Lung (tissue), 11 donors: ENCODE measurements at regions not wholly inside any gene's neighbourhood (a gene's known extent, or its start where the extent isn't known, plus 50 kb on each side); places are given as distances from the start of the nearest gene placed in this dataset.

Experiments
- ATAC-seq: fragments of 200-7000 bp; cut with Tn5 transposase; one replicate; pipeline ENCODE4 v1.9.1; 2020; ENCODE audit warnings: moderate number of reproducible peaks; ENCODE audit not compliant: insufficient read depth, low FRiP score
- DNase-seq, 3 donors: peaks; one replicate each; pipeline ENCODE4 v3.0.0-alpha.2; 2013 to 2017
- H3K27ac ChIP-seq, 2 donors: one replicate each; pipeline ENCODE4 v1.5.1; 2013; ENCODE audit warnings: mild to moderate bottlenecking in 2 of 2, moderate library complexity in 2 of 2, control low read depth in 1 of 2, inconsistent platforms in 1 of 2, low read depth in 1 of 2, low read length in 1 of 2
- H3K27me3 ChIP-seq, 3 donors: one replicate each; pipeline ENCODE4 v1.5.1; 2013; ENCODE audit warnings: low read length in 2 of 3; ENCODE audit not compliant: control insufficient read depth in 3 of 3, insufficient read depth in 3 of 3
- H3K36me3 ChIP-seq, 4 donors: one replicate each; pipeline ENCODE4 v1.5.1; 2013; ENCODE audit warnings: low read length in 4 of 4, mild to moderate bottlenecking in 1 of 4, moderate library complexity in 1 of 4; ENCODE audit not compliant: control insufficient read depth in 4 of 4, insufficient read depth in 4 of 4
- H3K4me1 ChIP-seq, 5 donors: one replicate each; pipeline ENCODE4 v1.5.1; 2013; ENCODE audit warnings: low read length in 5 of 5, mild to moderate bottlenecking in 2 of 5, moderate library complexity in 1 of 5; ENCODE audit not compliant: control insufficient read depth in 5 of 5, insufficient read depth in 5 of 5
- H3K4me3 ChIP-seq: one replicate; pipeline ENCODE4 v1.5.1; 2013; ENCODE audit warnings: mild to moderate bottlenecking, control low read depth, moderate library complexity
- H3K9ac ChIP-seq, 2 donors: one replicate each; pipeline ENCODE4 v1.5.1; 2013; ENCODE audit warnings: low read length in 2 of 2, control low read depth in 1 of 2; ENCODE audit not compliant: insufficient read depth in 1 of 2
- H3K9me3 ChIP-seq, 4 donors: one replicate each; pipeline ENCODE4 v1.5.1; 2013; ENCODE audit warnings: low read length in 3 of 4, mild to moderate bottlenecking in 1 of 4, moderate library complexity in 1 of 4; ENCODE audit not compliant: control insufficient read depth in 4 of 4, insufficient read depth in 3 of 4
- WGBS, 2 donors: extraction: QIAGEN DNeasy Blood & Tissue Kit; methylation state at CpG; one replicate each; pipeline ENCODE4 v1.1.7; 2013; 5-methylcytosine and 5-hydroxymethylcytosine counted together
- TF ChIP-seq, protein P1 (sequence below): IDR thresholded peaks from 2 replicates; pipeline ENCODE4 v1.5.1; 2012; ENCODE audit warnings: mild to moderate bottlenecking; ENCODE audit errors: control extremely low read depth, extremely low read depth
- donor health status: control.
- donor health status: control.
- donor health status: Bipolar disorder and iron deficiency.
- donor health status: healthy.
- donor health status: DM: yes; HTN: yes; CAD: no.

DNA sequence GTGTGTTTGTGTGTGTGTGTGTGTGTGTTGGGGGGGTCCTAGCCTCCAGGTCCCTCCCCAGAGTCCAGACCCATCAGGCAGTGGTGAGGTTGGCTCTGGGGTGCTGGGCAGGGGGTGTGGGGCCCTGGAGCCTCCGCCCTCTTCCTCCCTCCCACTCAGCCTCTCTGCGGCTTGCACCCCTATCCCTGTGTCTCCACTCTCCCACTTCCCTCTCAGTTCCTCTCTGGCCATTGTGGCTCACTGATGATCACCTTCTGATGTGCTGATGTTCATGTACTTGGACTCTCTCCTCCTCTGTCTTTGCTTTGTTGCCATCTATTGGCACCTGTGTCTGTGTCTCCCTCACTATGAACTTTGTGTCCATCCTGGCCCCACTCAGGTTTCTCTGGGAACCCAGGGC, 298.7 kb downstream of the ZEB1 start:
- H3K4me3 ChIP-seq, result no peak overlapping the region
- WGBS, 2 donors, result 78% methylated on average over 2 of the region's 2 CpGs; no CpG with 5 or more reads in 1 of the 2 donors
- no peaks in the 10 kb centered on the region for H3K36me3 ChIP-seq
- no peak overlapping the region for H3K9ac ChIP-seq
- no peaks in the 10 kb centered on the region for H3K9me3 ChIP-seq
- TF ChIP-seq, protein P1, sequence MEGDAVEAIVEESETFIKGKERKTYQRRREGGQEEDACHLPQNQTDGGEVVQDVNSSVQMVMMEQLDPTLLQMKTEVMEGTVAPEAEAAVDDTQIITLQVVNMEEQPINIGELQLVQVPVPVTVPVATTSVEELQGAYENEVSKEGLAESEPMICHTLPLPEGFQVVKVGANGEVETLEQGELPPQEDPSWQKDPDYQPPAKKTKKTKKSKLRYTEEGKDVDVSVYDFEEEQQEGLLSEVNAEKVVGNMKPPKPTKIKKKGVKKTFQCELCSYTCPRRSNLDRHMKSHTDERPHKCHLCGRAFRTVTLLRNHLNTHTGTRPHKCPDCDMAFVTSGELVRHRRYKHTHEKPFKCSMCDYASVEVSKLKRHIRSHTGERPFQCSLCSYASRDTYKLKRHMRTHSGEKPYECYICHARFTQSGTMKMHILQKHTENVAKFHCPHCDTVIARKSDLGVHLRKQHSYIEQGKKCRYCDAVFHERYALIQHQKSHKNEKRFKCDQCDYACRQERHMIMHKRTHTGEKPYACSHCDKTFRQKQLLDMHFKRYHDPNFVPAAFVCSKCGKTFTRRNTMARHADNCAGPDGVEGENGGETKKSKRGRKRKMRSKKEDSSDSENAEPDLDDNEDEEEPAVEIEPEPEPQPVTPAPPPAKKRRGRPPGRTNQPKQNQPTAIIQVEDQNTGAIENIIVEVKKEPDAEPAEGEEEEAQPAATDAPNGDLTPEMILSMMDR, result no peak
- no peaks in the 10 kb centered on the region for H3K27me3 ChIP-seq
- ATAC-seq (no peak), DNase-seq (no peak)
- H3K4me1 ChIP-seq, result peaks cover 0 to 12% (median 0%) of the 10 kb centered on the region in 5 donors
- no peak overlapping the region for H3K27ac ChIP-seq

DNA sequence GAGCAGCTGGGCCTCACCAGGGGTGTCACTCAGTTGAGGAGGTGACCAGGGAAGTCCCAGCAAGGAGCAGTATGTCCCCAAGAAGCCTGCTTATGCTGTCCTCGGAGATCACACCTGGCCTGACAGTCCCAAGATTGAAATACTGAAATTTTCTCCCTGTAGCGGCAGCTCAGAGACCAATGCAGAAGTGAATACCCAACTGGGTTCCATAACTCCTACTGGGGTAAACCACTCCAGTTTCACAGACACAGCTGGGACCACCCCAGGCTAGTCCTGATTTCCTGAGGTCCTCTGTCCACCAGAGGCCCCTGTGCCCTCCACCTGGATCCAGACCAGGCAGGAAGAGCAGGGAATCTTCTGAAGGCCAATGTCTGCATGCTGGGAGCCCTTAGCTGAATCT, 298.1 kb downstream of the ZEB1 start:
- H3K27ac ChIP-seq, result no peak overlapping the region
- H3K36me3 ChIP-seq, result no peaks in the 10 kb centered on the region
- no peak overlapping the region for H3K4me3 ChIP-seq
- H3K4me1 ChIP-seq, result peaks cover 0 to 12% (median 0%) of the 10 kb centered on the region in 5 donors
- no peaks in the 10 kb centered on the region for H3K27me3 ChIP-seq
- TF ChIP-seq, protein P1, result no peak
- no peaks in the 10 kb centered on the region for H3K9me3 ChIP-seq
- no peak overlapping the region for H3K9ac ChIP-seq
- WGBS, 2 donors, result 91 to 93% methylated on average over 2 of the region's 2 CpGs
- no peak for ATAC-seq
- DNase-seq, result no peak

DNA sequence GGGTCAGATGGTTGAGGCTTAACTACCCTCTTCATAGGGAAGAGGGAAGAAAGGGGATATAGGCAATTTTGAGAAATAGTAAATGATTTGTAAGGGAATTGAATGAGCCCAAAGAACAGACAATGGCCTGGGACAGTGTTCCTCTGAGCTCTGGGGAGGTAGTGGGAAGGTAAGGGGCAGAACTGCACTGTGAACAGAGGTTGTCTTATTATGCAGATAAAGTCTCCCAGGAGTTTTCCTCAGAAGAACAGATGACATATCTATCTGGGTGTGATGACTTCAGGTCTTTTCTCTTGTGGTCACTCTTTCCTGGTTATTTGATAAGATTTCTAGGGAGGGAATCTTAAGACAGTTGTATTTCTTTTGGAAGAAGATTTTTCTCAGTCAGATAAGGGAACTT, 296.1 kb downstream of the ZEB1 start:
- H3K36me3 ChIP-seq, result no peaks in the 10 kb centered on the region
- no peaks in the 10 kb centered on the region for H3K27me3 ChIP-seq
- no peaks in the 10 kb centered on the region for H3K9me3 ChIP-seq
- H3K9ac ChIP-seq, result no peak overlapping the region
- no peak overlapping the region for H3K27ac ChIP-seq
- ATAC-seq (no peak), DNase-seq (no peak)
- TF ChIP-seq, protein P1, result no peak
- H3K4me3 ChIP-seq, result no peak overlapping the region
- H3K4me1 ChIP-seq, result peaks cover 0 to 7% (median 0%) of the 10 kb centered on the region in 5 donors

GRCh38 chr10:31614611-31615010, 295.6 kb downstream of the ZEB1 start:
- no peak overlapping the region for H3K27ac ChIP-seq
- ATAC-seq (no peak), DNase-seq (no peak)
- no peak overlapping the region for H3K4me3 ChIP-seq
- no peaks in the 10 kb centered on the region for H3K9me3 ChIP-seq
- H3K9ac ChIP-seq, result no peak overlapping the region
- 100% methylated on average over 1 of the region's 1 CpG for WGBS, 2 donors
- TF ChIP-seq, protein P1, result no peak
- no peaks in the 10 kb centered on the region for H3K27me3 ChIP-seq
- H3K36me3 ChIP-seq, result no peaks in the 10 kb centered on the region
- peaks cover 0 to 3% (median 0%) of the 10 kb centered on the region in 5 donors for H3K4me1 ChIP-seq
